ENCODE measurements at regions not wholly inside any gene's neighbourhood (a gene's known extent, or its start where the extent isn't known, plus 50 kb on each side); places are given as distances from the start of the nearest gene placed in this dataset.

GRCh38 chr9:12318732-12319685, 374.2 kb upstream of the TYRP1 start:
- no peak for TF ChIP-seq EZH2 (IDR thresholded peaks at IDR 0.05; ENCODE audit: insufficient read depth, poor library complexity, severe bottlenecking)
- no peak for TF ChIP-seq EZH2phosphoT487 (IDR thresholded peaks at IDR 0.05; ENCODE audit: insufficient read depth, low read depth)

Data from GM23248 (cell line).